HepG2 (cell line): ENCODE measurements at regions not wholly inside any gene's neighbourhood (a gene's known extent, or its start where the extent isn't known, plus 50 kb on each side); places are given as distances from the start of the nearest gene placed in this dataset.

ENCODE experiments used
- ATAC-seq: fragments of 200-7000 bp; cut with Tn5 transposase; 3 replicates; pipeline ENCODE4 v1.9.1; 2020; ENCODE audit warnings: mild to moderate bottlenecking, moderate library complexity
- BruUV-seq: library from RNA; stranded (reverse); fragments of 400-500 nt; replicated peaks from 2 replicates; lab custom pipeline; 2021; lab: Mats Ljungman, UMichigan
- CTCF ChIA-PET: fragments of 300-600 bp; formaldehyde crosslinking; extraction: SDS; loops from one replicate; lab custom pipeline; 2021; ENCODE audit warnings: low total read pairs, inconsistent platforms, low intra/inter-chr PET ratio; lab: Yijun Ruan, JAX
- POLR2A ChIA-PET: fragments of 350-600 bp; sonication (Branson Sonifier 250); formaldehyde crosslinking; loops from one replicate; lab custom pipeline; 2020; ENCODE audit warnings: antibody characterized with exemption, inconsistent platforms; lab: Yijun Ruan, JAX
- DNase-seq: peaks from one replicate; pipeline ENCODE4 v3.0.0-alpha.2; 2015; ENCODE audit warnings: low spot score
- FAIRE-seq: peaks from 3 replicates; lab custom pipeline; 2011; peaks lifted over from hg19 to GRCh38; lab: Jason Lieb, UNC
- H2AFZ ChIP-seq: one replicate; pipeline ENCODE4 v1.6.1; 2011; ENCODE audit warnings: low read length, inconsistent platforms
- H3K27ac ChIP-seq: fragments of 300-600 bp; 3 replicates; pipeline ENCODE4 v1.8.0; 2011; ENCODE audit warnings: mixed run types, mild to moderate bottlenecking, mixed read lengths, low read length, inconsistent platforms; ENCODE audit not compliant: insufficient read depth; ENCODE audit errors: extremely low read length
- H3K27me3 ChIP-seq, 2 experiments: fragments of 200-600 bp in 1 of 2; 2 replicates in 1 of 2; 3 replicates in 1 of 2; pipeline versions ENCODE4 v1.6.0 to v1.8.0; 2011; ENCODE audit warnings: low read length in 2 of 2, mild to moderate bottlenecking in 2 of 2, moderate library complexity in 2 of 2, inconsistent platforms in 1 of 2; ENCODE audit not compliant: insufficient read depth in 2 of 2, control insufficient read depth in 1 of 2
- H3K36me3 ChIP-seq, 2 experiments: fragments of 200-600 bp in 1 of 2; replicated peaks in 1 of 2; 2 replicates in 1 of 2; 3 replicates in 1 of 2; pipeline versions ENCODE4 v1.5.1 to v1.8.0; 2011; ENCODE audit warnings: low read length in 2 of 2, inconsistent platforms in 1 of 2; ENCODE audit not compliant: insufficient read depth in 2 of 2, control insufficient read depth in 1 of 2
- H3K4me1 ChIP-seq: 2 replicates; pipeline ENCODE4 v1.5.1; 2012; ENCODE audit warnings: low read length, inconsistent platforms; ENCODE audit not compliant: insufficient read depth
- H3K4me2 ChIP-seq: 2 replicates; pipeline ENCODE4 v1.6.0; 2011; ENCODE audit warnings: low read depth, low read length, inconsistent platforms
- H3K4me3 ChIP-seq, 3 experiments: fragments of 200-600 bp in 1 of 3; sonication (generic), shearing (Covaris generic) in 1 of 3; replicated peaks in 1 of 3; 2 replicates each; pipeline ENCODE4 v1.5.1; 2011 to 2016; ENCODE audit warnings: low read length in 3 of 3, inconsistent platforms in 2 of 3, low read depth in 2 of 3, mild to moderate bottlenecking in 2 of 3, control low read depth in 1 of 3, mixed read lengths in 1 of 3; ENCODE audit not compliant: insufficient read depth in 1 of 3
- H3K79me2 ChIP-seq: one replicate; pipeline ENCODE4 v1.6.1; 2011; ENCODE audit warnings: low read length, inconsistent platforms; ENCODE audit not compliant: insufficient read depth
- H3K9ac ChIP-seq: 2 replicates; pipeline ENCODE4 v1.6.0; 2011; ENCODE audit warnings: mild to moderate bottlenecking, low read depth, low read length, inconsistent platforms; ENCODE audit not compliant: insufficient read depth
- H3K9me3 ChIP-seq: 2 replicates; pipeline ENCODE4 v1.5.1; 2012; ENCODE audit warnings: mild to moderate bottlenecking, low read length
- H4K20me1 ChIP-seq: 2 replicates; pipeline ENCODE4 v1.6.0; 2011; ENCODE audit warnings: inconsistent platforms, mild to moderate bottlenecking, low read length, moderate library complexity; ENCODE audit not compliant: insufficient read depth
- CTCF ChIP-seq: sonication (generic); formaldehyde crosslinking; IDR thresholded peaks from 2 replicates; pipeline ENCODE4 v1.5.0; 2020; ENCODE audit warnings: mild to moderate bottlenecking, missing genetic modification reagents, moderate library complexity
- PREB ChIP-seq: sonication (generic); formaldehyde crosslinking; IDR thresholded peaks from 2 replicates; pipeline ENCODE4 v1.4.0; 2020; ENCODE audit warnings: missing genetic modification reagents
- STAG1 ChIP-seq: sonication (generic); formaldehyde crosslinking; IDR thresholded peaks from 2 replicates; pipeline ENCODE4 v1.4.0; 2020; ENCODE audit warnings: missing genetic modification reagents
- YEATS4 ChIP-seq: sonication (generic); formaldehyde crosslinking; IDR thresholded peaks from 2 replicates; pipeline ENCODE4 v1.4.0; 2020; ENCODE audit warnings: missing genetic modification reagents, borderline replicate concordance
- ZFP36L1 ChIP-seq: sonication (generic); formaldehyde crosslinking; IDR thresholded peaks from 2 replicates; pipeline ENCODE4 v1.8.0; 2022; ENCODE audit warnings: mild to moderate bottlenecking, missing genetic modification reagents, moderate library complexity
- ZNF781 ChIP-seq: sonication (generic); formaldehyde crosslinking; IDR thresholded peaks from 2 replicates; pipeline ENCODE4 v1.5.1; 2020; ENCODE audit warnings: borderline replicate concordance, mild to moderate bottlenecking, missing genetic modification reagents; ENCODE audit errors: not compliant biosample characterization
- ZNF790 ChIP-seq: sonication (generic); formaldehyde crosslinking; IDR thresholded peaks from 2 replicates; pipeline ENCODE4 v1.8.0; 2022; ENCODE audit warnings: missing genetic modification reagents, mild to moderate bottlenecking, borderline replicate concordance
- WGBS: methylation state at CpG from one replicate; pipeline ENCODE4 v1.1.6; 2017; ENCODE audit warnings: low lambda C conversion rate; 5-methylcytosine and 5-hydroxymethylcytosine counted together
- in situ Hi-C: cut with HindIII; loops from 2 replicates; pipeline ENCODE4 v1.10.0; 2017; ENCODE audit warnings: low pct_unique_long_range_greater_than_20kb; ENCODE audit not compliant: extremely low pct_ligation_motif_present
- intact Hi-C: fragments of 100-400 bp; cut with micrococcal nuclease; formaldehyde crosslinking; loops from one replicate; pipeline ENCODE4 v1.10.0; 2022; ENCODE audit not compliant: unreplicated experiment
- TF ChIP-seq, protein P1 (sequence below): sonication (generic); formaldehyde crosslinking; IDR thresholded peaks from 2 replicates; pipeline ENCODE4 v1.4.0; 2020; ENCODE audit warnings: missing genetic modification reagents

DNA sequence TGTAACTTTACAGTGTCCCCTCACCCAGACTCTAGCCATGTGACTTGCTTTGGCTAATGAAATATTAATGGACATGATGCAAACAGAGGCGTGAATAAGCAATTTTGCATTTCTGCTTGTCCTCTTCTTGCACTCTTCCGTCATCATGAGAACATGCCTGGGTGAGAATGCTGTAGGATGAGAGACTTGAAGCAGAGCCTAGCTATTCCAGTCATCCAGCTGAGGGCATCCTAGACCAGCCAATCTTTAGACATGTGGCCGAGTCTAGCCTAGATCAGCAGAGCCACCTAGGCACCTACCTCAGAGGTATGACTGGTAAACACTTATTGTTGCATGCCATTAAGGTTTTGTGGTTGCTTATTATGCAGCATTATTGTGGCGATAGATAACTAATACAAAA, 450.5 kb upstream of the AZI2 start:
- CTCF ChIA-PET, result no interaction called here
- intact Hi-C loops, result no loop called here

More for the DNA sequence above, 450.5 kb upstream of the AZI2 start:
- Histone ChIP-seq H3K4me1 (no peaks in the 10 kb centered on the region), H3K27ac (no peak overlapping the region), H3K9ac (no peak overlapping the region), H3K27me3 (no peaks in the 10 kb centered on the region), H3K79me2 (no peaks in the 10 kb centered on the region), H2AFZ (no peak overlapping the region), H3K9me3 (0 out of 2 replicates have a peak, but pooled peaks cover 4% of the 10 kb centered on the region), H3K4me3 (no peak overlapping the region), H3K36me3 (no peaks in the 10 kb centered on the region), H3K4me2 (no peak overlapping the region), H4K20me1 (no peaks in the 10 kb centered on the region)
- FAIRE-seq, result no peak
- in situ Hi-C loops, result no loop called here
- POLR2A ChIA-PET, result no interaction called here
- 33% methylated on average over 4 of the region's 4 CpGs for WGBS
- ATAC-seq, result no peak
- no peak for DNase-seq
- no peak for TF ChIP-seq PREB
- no peak for TF ChIP-seq ZNF790 (CRISPR knock-in tag)
- no peak for TF ChIP-seq ZNF781 (CRISPR knock-in tag)
- TF ChIP-seq YEATS4 (CRISPR knock-in tag), result no peak
- TF ChIP-seq CTCF (CRISPR knock-in tag), result peak; percentile 16; the same call in 1 of the 2 replicates
- TF ChIP-seq STAG1 (CRISPR knock-in tag), result peak; percentile 29
- TF ChIP-seq, protein P1, sequence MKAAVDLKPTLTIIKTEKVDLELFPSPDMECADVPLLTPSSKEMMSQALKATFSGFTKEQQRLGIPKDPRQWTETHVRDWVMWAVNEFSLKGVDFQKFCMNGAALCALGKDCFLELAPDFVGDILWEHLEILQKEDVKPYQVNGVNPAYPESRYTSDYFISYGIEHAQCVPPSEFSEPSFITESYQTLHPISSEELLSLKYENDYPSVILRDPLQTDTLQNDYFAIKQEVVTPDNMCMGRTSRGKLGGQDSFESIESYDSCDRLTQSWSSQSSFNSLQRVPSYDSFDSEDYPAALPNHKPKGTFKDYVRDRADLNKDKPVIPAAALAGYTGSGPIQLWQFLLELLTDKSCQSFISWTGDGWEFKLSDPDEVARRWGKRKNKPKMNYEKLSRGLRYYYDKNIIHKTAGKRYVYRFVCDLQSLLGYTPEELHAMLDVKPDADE (CRISPR knock-in tag), result no peak
- no peak for TF ChIP-seq ZFP36L1 (CRISPR knock-in tag)
- no TSS peak for BruUV-seq
